DND-41 (cell line): ENCODE measurements at regions not wholly inside any gene's neighbourhood (a gene's known extent, or its start where the extent isn't known, plus 50 kb on each side); places are given as distances from the start of the nearest gene placed in this dataset.

Source experiments
- ATAC-seq: fragments of 200-7000 bp; cut with Tn5 transposase; 3 replicates; pipeline ENCODE4 v1.9.1; 2021; ENCODE audit warnings: low read depth; ENCODE audit not compliant: insufficient read depth
- DNase-seq: peaks from one replicate; pipeline ENCODE4 v3.0.0-alpha.2; 2020
- H2AFZ ChIP-seq: 2 replicates; pipeline ENCODE4 v1.6.0; 2012; ENCODE audit warnings: low read depth, low read length
- H3K27ac ChIP-seq: 2 replicates; pipeline ENCODE4 v1.5.1; 2012; ENCODE audit warnings: low read length, inconsistent platforms
- H3K27me3 ChIP-seq: fragments of 200-600 bp; sonication (generic); 2 replicates; pipeline ENCODE4 v1.6.0; 2012; ENCODE audit warnings: low read length, mild to moderate bottlenecking, inconsistent platforms; ENCODE audit not compliant: insufficient read depth, poor library complexity
- H3K36me3 ChIP-seq: 2 replicates; pipeline ENCODE4 v1.5.1; 2012; ENCODE audit warnings: low read length, inconsistent platforms; ENCODE audit not compliant: insufficient read depth
- H3K4me1 ChIP-seq: 2 replicates; pipeline ENCODE4 v1.5.1; 2012; ENCODE audit warnings: mild to moderate bottlenecking, low read length; ENCODE audit not compliant: insufficient read depth
- H3K4me2 ChIP-seq: 2 replicates; pipeline ENCODE4 v1.6.0; 2012; ENCODE audit warnings: mild to moderate bottlenecking, moderate library complexity, low read length, inconsistent platforms; ENCODE audit not compliant: insufficient read depth
- H3K4me3 ChIP-seq, 2 experiments: fragments of 200-600 bp in 1 of 2; shearing (Covaris generic) in 1 of 2; 2 replicates each; pipeline ENCODE4 v1.5.1; 2012 to 2016; ENCODE audit warnings: inconsistent platforms in 2 of 2, low read length in 2 of 2, mild to moderate bottlenecking in 2 of 2, low read depth in 1 of 2, moderate library complexity in 1 of 2
- H3K79me2 ChIP-seq: 2 replicates; pipeline ENCODE4 v1.6.0; 2012; ENCODE audit warnings: low read length, inconsistent platforms; ENCODE audit not compliant: insufficient read depth
- H3K9ac ChIP-seq: 2 replicates; pipeline ENCODE4 v1.6.0; 2012; ENCODE audit warnings: low read depth, mild to moderate bottlenecking, inconsistent platforms, low read length, moderate library complexity
- H3K9me3 ChIP-seq: 2 replicates; pipeline ENCODE4 v1.5.1; 2012; ENCODE audit warnings: low read length, moderate library complexity, mild to moderate bottlenecking, inconsistent platforms; ENCODE audit not compliant: insufficient read depth, severe bottlenecking
- H4K20me1 ChIP-seq: 2 replicates; pipeline ENCODE4 v1.6.0; 2012; ENCODE audit warnings: low read length; ENCODE audit not compliant: insufficient read depth
- CTCF ChIP-seq: IDR thresholded peaks from 2 replicates; pipeline ENCODE4 v1.5.1; 2012; ENCODE audit warnings: borderline replicate concordance, low read length, moderate library complexity, mild to moderate bottlenecking; ENCODE audit not compliant: poor library complexity, severe bottlenecking; ENCODE audit errors: extremely low read depth
- EZH2 ChIP-seq: IDR thresholded peaks from 3 replicates; pipeline ENCODE4 v1.6.1; 2012; ENCODE audit warnings: borderline replicate concordance, low read depth, mild to moderate bottlenecking, moderate library complexity, low read length, inconsistent platforms; ENCODE audit not compliant: severe bottlenecking

- H3K27me3 ChIP-seq = no peaks in the 10 kb centered on the region
- no peak overlapping the region for H3K4me2 ChIP-seq
- no peaks in the 10 kb centered on the region for H3K9me3 ChIP-seq
- no peaks in the 10 kb centered on the region for H4K20me1 ChIP-seq
- no peak overlapping the region for H3K27ac ChIP-seq
- no peak overlapping the region for H3K4me3 ChIP-seq
- H2AFZ ChIP-seq = no peak overlapping the region
- no peaks in the 10 kb centered on the region for H3K4me1 ChIP-seq
- TF ChIP-seq CTCF (no peak), EZH2 (no peak)
- H3K79me2 ChIP-seq = no peaks in the 10 kb centered on the region
- no peak for ATAC-seq
- no peak overlapping the region for H3K9ac ChIP-seq
- no peaks in the 10 kb centered on the region for H3K36me3 ChIP-seq
- no peak for DNase-seq
Observed at GRCh38 chr6:48814957-48815356, 648.1 kb downstream of the MMUT start.

- H3K27me3 ChIP-seq = no peaks in the 10 kb centered on the region
- H3K27ac ChIP-seq = no peak overlapping the region
- no peak overlapping the region for H3K4me3 ChIP-seq
- H3K9ac ChIP-seq = no peak overlapping the region
- no peak for ATAC-seq
- no peaks in the 10 kb centered on the region for H4K20me1 ChIP-seq
- H3K9me3 ChIP-seq = no peaks in the 10 kb centered on the region
- TF ChIP-seq CTCF (no peak), EZH2 (no peak)
- no peak overlapping the region for H2AFZ ChIP-seq
- no peaks in the 10 kb centered on the region for H3K36me3 ChIP-seq
- no peaks in the 10 kb centered on the region for H3K79me2 ChIP-seq
- no peak overlapping the region for H3K4me2 ChIP-seq
- H3K4me1 ChIP-seq = no peaks in the 10 kb centered on the region
- DNase-seq = no peak
Observed at GRCh38 chr6:48813836-48814235, 649.2 kb downstream of the MMUT start.

DNA sequence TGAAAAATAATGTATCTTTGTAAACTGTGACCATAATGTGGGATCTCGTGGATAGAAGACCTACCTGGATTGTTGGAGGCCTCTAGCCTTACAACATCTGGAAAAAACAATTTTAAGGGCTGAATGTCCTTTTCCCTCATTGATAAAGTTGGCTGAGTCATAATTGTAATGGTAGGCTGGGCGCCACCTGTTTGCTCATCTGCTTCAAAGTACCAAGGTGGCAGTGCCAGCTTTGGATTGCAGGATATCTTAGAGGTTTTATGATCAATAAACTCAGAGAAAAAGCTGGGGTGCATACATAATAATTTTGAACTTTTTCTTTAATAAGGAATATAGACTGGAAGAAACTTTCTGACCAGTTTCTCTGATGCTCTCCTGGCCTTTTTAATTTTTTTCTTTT lies 653.4 kb downstream of the MMUT start:
- TF ChIP-seq CTCF (no peak), EZH2 (no peak)
- no peak for ATAC-seq
- Histone ChIP-seq H3K79me2 (no peaks in the 10 kb centered on the region), H3K4me3 (no peak overlapping the region), H3K27me3 (no peaks in the 10 kb centered on the region), H3K9ac (no peak overlapping the region), H3K4me2 (no peak overlapping the region), H4K20me1 (no peaks in the 10 kb centered on the region), H3K36me3 (no peaks in the 10 kb centered on the region), H2AFZ (no peak overlapping the region), H3K4me1 (no peaks in the 10 kb centered on the region), H3K9me3 (no peaks in the 10 kb centered on the region), H3K27ac (no peak overlapping the region)
- DNase-seq = no peak

- no peak overlapping the region for H3K9ac ChIP-seq
- no peaks in the 10 kb centered on the region for H3K4me1 ChIP-seq
- H3K4me3 ChIP-seq = no peak overlapping the region
- no peaks in the 10 kb centered on the region for H4K20me1 ChIP-seq
- no peak overlapping the region for H3K27ac ChIP-seq
- no peak overlapping the region for H3K4me2 ChIP-seq
- H3K79me2 ChIP-seq = no peaks in the 10 kb centered on the region
- H2AFZ ChIP-seq = no peak overlapping the region
- no peak for TF ChIP-seq CTCF
- TF ChIP-seq EZH2 = no peak
- H3K27me3 ChIP-seq = no peaks in the 10 kb centered on the region
- H3K9me3 ChIP-seq = no peaks in the 10 kb centered on the region
- ATAC-seq = no peak
- H3K36me3 ChIP-seq = no peaks in the 10 kb centered on the region
- DNase-seq = no peak
Observed at GRCh38 chr6:48809245-48809644, 653.8 kb downstream of the MMUT start.
